Liver (tissue), 3 donors: ENCODE measurements at regions not wholly inside any gene's neighbourhood (a gene's known extent, or its start where the extent isn't known, plus 50 kb on each side); places are given as distances from the start of the nearest gene placed in this dataset.

Experiments
- GABPA ChIP-seq, 2 donors: IDR thresholded peaks in 1 of 2; conservative IDR thresholded peaks in 1 of 2; 2 replicates each; pipeline ENCODE4 v1.6.1; 2016; ENCODE audit warnings: antibody characterized with exemption in 2 of 2, mild to moderate bottlenecking in 1 of 2, moderate library complexity in 1 of 2
- JUND ChIP-seq, 2 donors: IDR thresholded peaks; 2 replicates each; pipeline ENCODE4 v1.6.1; 2016; ENCODE audit warnings: antibody characterized with exemption in 2 of 2
- MAX ChIP-seq: IDR thresholded peaks from 2 replicates; pipeline ENCODE4 v1.6.1; 2016; ENCODE audit warnings: antibody characterized with exemption
- NR2F2 ChIP-seq: IDR thresholded peaks from 2 replicates; pipeline ENCODE4 v1.6.1; 2016; ENCODE audit warnings: antibody characterized with exemption
- REST ChIP-seq: IDR thresholded peaks from 2 replicates; pipeline ENCODE4 v1.6.1; 2016; ENCODE audit warnings: antibody characterized with exemption, mild to moderate bottlenecking
- SP1 ChIP-seq: IDR thresholded peaks from 2 replicates; pipeline ENCODE4 v1.6.1; 2018; ENCODE audit warnings: antibody characterized with exemption, mild to moderate bottlenecking
- TAF1 ChIP-seq: conservative IDR thresholded peaks from 2 replicates; pipeline ENCODE4 v1.6.1; 2016; ENCODE audit warnings: antibody characterized with exemption, mild to moderate bottlenecking
- YY1 ChIP-seq: IDR thresholded peaks from 2 replicates; pipeline ENCODE4 v1.6.1; 2016; ENCODE audit warnings: antibody characterized with exemption, mild to moderate bottlenecking
- ZBTB33 ChIP-seq: IDR thresholded peaks from 2 replicates; pipeline ENCODE4 v1.6.1; 2016; ENCODE audit warnings: antibody characterized with exemption
- TF ChIP-seq, protein P1 (sequence below): fragments of 150-350 bp; IDR thresholded peaks from 2 replicates; pipeline ENCODE4 v1.5.1; 2017; ENCODE audit warnings: improper control_type of control experiment, low read depth, low read length; ENCODE audit not compliant: missing input control
- donor health status: healthy.
- donor health status: healthy.

DNA sequence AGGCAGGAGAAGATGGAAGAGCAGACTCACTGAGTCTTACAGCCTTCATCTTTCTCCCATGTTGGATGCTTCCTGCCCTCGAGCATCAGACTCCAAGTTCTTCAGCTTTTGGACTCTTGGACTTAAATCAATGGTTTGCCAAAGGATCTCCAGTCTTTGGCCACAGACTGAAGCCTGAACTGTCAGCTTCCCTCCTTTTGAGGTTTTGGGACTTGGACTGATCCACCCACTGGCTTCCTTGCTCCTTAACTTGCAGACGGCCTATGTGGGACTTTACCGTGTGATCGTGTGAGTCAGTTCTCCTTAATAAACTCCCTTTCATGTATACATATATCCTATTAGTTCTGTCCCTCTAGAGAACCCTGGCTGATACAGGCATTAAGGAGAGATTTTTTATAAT lies 62.4 kb upstream of the TNIK start:
- TF ChIP-seq, protein P1, sequence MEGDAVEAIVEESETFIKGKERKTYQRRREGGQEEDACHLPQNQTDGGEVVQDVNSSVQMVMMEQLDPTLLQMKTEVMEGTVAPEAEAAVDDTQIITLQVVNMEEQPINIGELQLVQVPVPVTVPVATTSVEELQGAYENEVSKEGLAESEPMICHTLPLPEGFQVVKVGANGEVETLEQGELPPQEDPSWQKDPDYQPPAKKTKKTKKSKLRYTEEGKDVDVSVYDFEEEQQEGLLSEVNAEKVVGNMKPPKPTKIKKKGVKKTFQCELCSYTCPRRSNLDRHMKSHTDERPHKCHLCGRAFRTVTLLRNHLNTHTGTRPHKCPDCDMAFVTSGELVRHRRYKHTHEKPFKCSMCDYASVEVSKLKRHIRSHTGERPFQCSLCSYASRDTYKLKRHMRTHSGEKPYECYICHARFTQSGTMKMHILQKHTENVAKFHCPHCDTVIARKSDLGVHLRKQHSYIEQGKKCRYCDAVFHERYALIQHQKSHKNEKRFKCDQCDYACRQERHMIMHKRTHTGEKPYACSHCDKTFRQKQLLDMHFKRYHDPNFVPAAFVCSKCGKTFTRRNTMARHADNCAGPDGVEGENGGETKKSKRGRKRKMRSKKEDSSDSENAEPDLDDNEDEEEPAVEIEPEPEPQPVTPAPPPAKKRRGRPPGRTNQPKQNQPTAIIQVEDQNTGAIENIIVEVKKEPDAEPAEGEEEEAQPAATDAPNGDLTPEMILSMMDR: no peak
- no peak for TF ChIP-seq NR2F2
- TF ChIP-seq REST: no peak
- TF ChIP-seq SP1: no peak
- no peak for TF ChIP-seq GABPA (IDR thresholded peaks at IDR 0.05 in 1 of 2, conservative IDR thresholded peaks at IDR 0.05 in 1 of 2)
- TF ChIP-seq JUND (IDR thresholded peaks at IDR 0.05): no peak
- no peak for TF ChIP-seq MAX
- no peak for TF ChIP-seq ZBTB33
- no peak for TF ChIP-seq YY1
- no peak for TF ChIP-seq TAF1
